ENCODE measurements at regions not wholly inside any gene's neighbourhood (a gene's known extent, or its start where the extent isn't known, plus 50 kb on each side); places are given as distances from the start of the nearest gene placed in this dataset.

DNA sequence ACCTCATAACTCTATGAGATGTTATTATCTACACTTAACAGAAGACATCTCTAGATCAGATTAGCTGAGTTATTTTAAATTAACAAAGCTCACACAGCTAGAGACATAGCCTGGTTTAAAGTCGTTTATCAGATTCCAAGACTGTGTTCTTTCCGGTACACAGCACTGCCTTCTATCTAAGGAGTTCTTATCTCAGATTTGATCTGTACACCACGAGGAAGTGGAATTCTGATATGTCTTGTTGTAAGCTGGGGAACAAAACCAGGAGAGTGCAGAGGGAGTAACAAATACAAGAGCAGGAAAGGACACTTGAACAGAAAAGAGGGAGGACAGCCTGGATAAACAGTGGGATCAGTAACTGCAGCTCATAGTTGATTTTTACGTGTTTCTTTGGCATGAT, 61.7 kb upstream of the KCNMB2 start:
- CTCF ChIA-PET (ENCODE audit: low intra/inter-chr PET ratio, low total read pairs), result no interaction called here
- H3K79me2 ChIP-seq (ENCODE audit: insufficient read depth, low read length), result no peaks in the 10 kb centered on the region
- DNase-seq (ENCODE audit: low spot score) (no peak), FAIRE-seq (no peak), ATAC-seq (no peak)
- POLR2A ChIA-PET, result no interaction called here
- H4K20me1 ChIP-seq (ENCODE audit: insufficient read depth, low read length), result no peaks in the 10 kb centered on the region
- no peak overlapping the region for H3K9ac ChIP-seq (ENCODE audit: insufficient read depth, low read depth, low read length)
- BruUV-seq (replicated peaks), result no TSS peak
- H3K27me3 ChIP-seq (ENCODE audit: control insufficient read depth in 1 of 2, insufficient read depth in 2 of 2, low read length in 2 of 2), result no peaks in the 10 kb centered on the region
- TF ChIP-seq NCOR1 (IDR thresholded peaks at IDR 0.05; ENCODE audit: borderline replicate concordance, low read length) (no peak), ZNF724P (CRISPR knock-in tag; IDR thresholded peaks at IDR 0.05; ENCODE audit: borderline replicate concordance) (no peak), U2AF1 (optimal IDR thresholded peaks at IDR 0.05; ENCODE audit: low read depth, low read length) (no peak), LBX2 (CRISPR knock-in tag; IDR thresholded peaks at IDR 0.05; ENCODE audit: borderline replicate concordance) (no peak), AFF4 (CRISPR knock-in tag; IDR thresholded peaks at IDR 0.05) (no peak), EEA1 (CRISPR knock-in tag; IDR thresholded peaks at IDR 0.05; ENCODE audit: borderline replicate concordance) (no peak), HMG20B (CRISPR knock-in tag; conservative IDR thresholded peaks at IDR 0.05) (no peak), YY1 (IDR thresholded peaks at IDR 0.05; ENCODE audit: insufficient read depth, insufficient replicate concordance, low read depth, low read length) (no peak), RXRA (CRISPR knock-in tag; IDR thresholded peaks at IDR 0.05) (no peak), ASH2L (IDR thresholded peaks at IDR 0.05; ENCODE audit: insufficient read length, low read depth, low read length) (no peak), ATF3 (CRISPR knock-in tag; IDR thresholded peaks at IDR 0.05) (no peak), SYNCRIP (IDR thresholded peaks at IDR 0.05; ENCODE audit: insufficient read depth, low read depth, low read length) (no peak), ZNF207 (IDR thresholded peaks at IDR 0.05; ENCODE audit: borderline replicate concordance) (no peak), ZNF891 (CRISPR knock-in tag; IDR thresholded peaks at IDR 0.05) (no peak)
- no peaks in the 10 kb centered on the region for H3K36me3 ChIP-seq (replicated peaks in 1 of 2; ENCODE audit: control insufficient read depth in 1 of 2, insufficient read depth in 2 of 2, low read length in 2 of 2)
- H3K27ac ChIP-seq (ENCODE audit: extremely low read length, insufficient read depth, low read length), result no peak overlapping the region
- H3K4me1 ChIP-seq (ENCODE audit: insufficient read depth, low read length), result no peaks in the 10 kb centered on the region
- in situ Hi-C loops (cut with HindIII; ENCODE audit: extremely low pct_ligation_motif_present, low pct_unique_long_range_greater_than_20kb), result no loop called here
- WGBS (ENCODE audit: low lambda C conversion rate), result 0% methylated on average over 4 of the region's 4 CpGs
- no peak overlapping the region for H3K4me3 ChIP-seq (replicated peaks in 1 of 3; ENCODE audit: insufficient read depth in 1 of 3, low read depth in 2 of 3, low read length in 3 of 3)
- no peak overlapping the region for H3K4me2 ChIP-seq (ENCODE audit: low read depth, low read length)
- intact Hi-C loops (cut with micrococcal nuclease; ENCODE audit: unreplicated experiment), result no loop called here
- H3K9me3 ChIP-seq (ENCODE audit: low read length), result no peaks in the 10 kb centered on the region
- no peak overlapping the region for H2AFZ ChIP-seq (ENCODE audit: low read length)
